ENCODE measurements at regions not wholly inside any gene's neighbourhood (a gene's known extent, or its start where the extent isn't known, plus 50 kb on each side); places are given as distances from the start of the nearest gene placed in this dataset.

DNA sequence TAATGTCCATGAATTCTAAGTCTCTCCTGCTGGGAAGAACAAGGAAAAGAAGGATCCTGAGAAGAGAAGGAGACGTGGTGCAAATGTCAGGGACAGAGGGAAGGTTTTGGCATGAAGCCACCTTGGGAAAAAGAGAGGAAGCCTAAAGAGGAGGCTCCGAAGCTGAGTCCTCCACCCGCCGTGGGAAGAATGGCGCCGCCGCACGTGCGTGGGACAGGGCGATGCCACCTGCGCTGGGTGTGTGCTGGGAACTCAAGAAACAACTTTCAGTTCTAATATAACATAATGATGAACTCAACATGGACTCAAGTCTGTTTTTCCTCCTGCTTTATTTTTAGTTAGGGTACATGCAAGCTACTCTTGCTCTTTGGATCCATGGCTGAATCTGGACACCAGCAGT is 362.3 kb upstream of the RUNX1 start:
- no peaks in the 10 kb centered on the region for H3K9me3 ChIP-seq (ENCODE audit: control insufficient read depth, insufficient read depth, low read depth, low read length)
- no peaks in the 10 kb centered on the region for H3K36me3 ChIP-seq (ENCODE audit: control insufficient read depth, insufficient read depth, low read length)
- H3K9ac ChIP-seq (ENCODE audit: low read length) = no peak overlapping the region
- H3K4me1 ChIP-seq (ENCODE audit: control insufficient read depth, insufficient read depth, low read length) = peaks cover 12% of the 10 kb centered on the region
- H3K27me3 ChIP-seq (ENCODE audit: control insufficient read depth, insufficient read depth, low read length) = no peaks in the 10 kb centered on the region
- no peak overlapping the region for H3K27ac ChIP-seq (ENCODE audit: low read depth, low read length)
- no peak overlapping the region for H3K4me3 ChIP-seq (ENCODE audit: low read depth, low read length)

DNA sequence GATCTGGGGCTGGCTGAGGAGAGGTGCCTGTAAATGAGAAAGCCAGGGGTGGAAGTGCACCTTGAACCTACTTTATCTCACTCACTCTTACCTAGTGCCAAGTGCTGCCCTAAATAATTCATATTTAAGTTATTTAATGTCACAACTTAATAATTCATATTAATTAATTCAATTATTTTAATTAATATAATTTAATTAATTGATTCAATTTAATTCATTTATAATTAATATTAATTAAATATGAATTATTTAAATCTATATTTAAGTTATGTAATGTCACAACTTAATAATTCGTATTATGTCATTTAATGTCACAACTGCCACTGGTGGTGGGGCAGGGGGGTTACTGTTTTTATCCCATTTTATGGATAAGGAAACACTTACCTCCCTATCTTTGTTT is 361.6 kb upstream of the RUNX1 start:
- Histone ChIP-seq H3K4me3 (ENCODE audit: low read depth, low read length) (no peak overlapping the region), H3K27me3 (ENCODE audit: control insufficient read depth, insufficient read depth, low read length) (no peaks in the 10 kb centered on the region), H3K27ac (ENCODE audit: low read depth, low read length) (no peak overlapping the region), H3K9me3 (ENCODE audit: control insufficient read depth, insufficient read depth, low read depth, low read length) (no peaks in the 10 kb centered on the region), H3K36me3 (ENCODE audit: control insufficient read depth, insufficient read depth, low read length) (no peaks in the 10 kb centered on the region), H3K4me1 (ENCODE audit: control insufficient read depth, insufficient read depth, low read length) (peaks cover 13% of the 10 kb centered on the region), H3K9ac (ENCODE audit: low read length) (no peak overlapping the region)

DNA sequence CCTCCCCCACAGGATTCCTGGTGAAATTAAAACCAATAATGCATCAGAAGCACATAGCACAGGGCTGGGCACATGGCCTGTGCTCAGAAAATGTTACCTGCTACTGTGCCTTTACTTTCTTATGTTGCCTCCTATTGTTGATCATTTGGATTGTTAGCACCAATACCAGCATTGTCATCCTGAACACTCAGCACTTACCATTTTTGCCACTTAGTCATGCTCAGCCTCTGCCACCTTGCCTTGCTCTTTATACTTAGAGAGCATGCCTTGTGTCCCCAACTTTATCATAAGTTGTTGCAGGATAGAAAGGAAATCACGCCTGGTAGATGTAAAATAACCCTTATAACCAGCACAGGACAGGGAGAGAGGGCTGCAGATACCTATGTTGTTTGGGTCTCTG is 361.0 kb upstream of the RUNX1 start:
- no peak overlapping the region for H3K9ac ChIP-seq (ENCODE audit: low read length)
- H3K4me1 ChIP-seq (ENCODE audit: control insufficient read depth, insufficient read depth, low read length) = peaks cover 13% of the 10 kb centered on the region
- H3K27ac ChIP-seq (ENCODE audit: low read depth, low read length) = no peak overlapping the region
- H3K36me3 ChIP-seq (ENCODE audit: control insufficient read depth, insufficient read depth, low read length) = no peaks in the 10 kb centered on the region
- H3K4me3 ChIP-seq (ENCODE audit: low read depth, low read length) = no peak overlapping the region
- H3K27me3 ChIP-seq (ENCODE audit: control insufficient read depth, insufficient read depth, low read length) = no peaks in the 10 kb centered on the region
- no peaks in the 10 kb centered on the region for H3K9me3 ChIP-seq (ENCODE audit: control insufficient read depth, insufficient read depth, low read depth, low read length)

DNA sequence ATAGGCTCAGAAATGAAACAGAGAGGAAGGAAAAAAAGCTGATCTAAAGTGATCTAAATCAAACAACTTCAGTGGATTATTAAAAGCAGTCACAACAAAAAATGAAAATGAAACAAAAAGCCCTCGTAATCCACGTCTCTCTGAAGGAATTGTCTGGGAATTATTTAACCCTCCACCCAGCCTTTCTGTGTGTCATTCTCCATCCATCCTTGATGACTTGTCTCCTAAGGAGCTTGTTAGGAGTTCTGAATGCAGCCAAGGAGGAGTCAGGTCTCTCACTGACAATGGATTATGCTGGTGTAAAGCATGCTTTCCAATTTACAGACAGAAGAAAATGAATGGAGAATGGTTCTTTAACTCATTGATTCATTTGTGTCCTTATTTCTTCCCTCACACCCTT is 359.3 kb upstream of the RUNX1 start:
- no peaks in the 10 kb centered on the region for H3K9me3 ChIP-seq (ENCODE audit: control insufficient read depth, insufficient read depth, low read depth, low read length)
- H3K4me3 ChIP-seq (ENCODE audit: low read depth, low read length) = no peak overlapping the region
- H3K27me3 ChIP-seq (ENCODE audit: control insufficient read depth, insufficient read depth, low read length) = no peaks in the 10 kb centered on the region
- peaks cover 17% of the 10 kb centered on the region for H3K4me1 ChIP-seq (ENCODE audit: control insufficient read depth, insufficient read depth, low read length)
- H3K27ac ChIP-seq (ENCODE audit: low read depth, low read length) = no peak overlapping the region
- H3K9ac ChIP-seq (ENCODE audit: low read length) = no peak overlapping the region
- H3K36me3 ChIP-seq (ENCODE audit: control insufficient read depth, insufficient read depth, low read length) = no peaks in the 10 kb centered on the region

DNA sequence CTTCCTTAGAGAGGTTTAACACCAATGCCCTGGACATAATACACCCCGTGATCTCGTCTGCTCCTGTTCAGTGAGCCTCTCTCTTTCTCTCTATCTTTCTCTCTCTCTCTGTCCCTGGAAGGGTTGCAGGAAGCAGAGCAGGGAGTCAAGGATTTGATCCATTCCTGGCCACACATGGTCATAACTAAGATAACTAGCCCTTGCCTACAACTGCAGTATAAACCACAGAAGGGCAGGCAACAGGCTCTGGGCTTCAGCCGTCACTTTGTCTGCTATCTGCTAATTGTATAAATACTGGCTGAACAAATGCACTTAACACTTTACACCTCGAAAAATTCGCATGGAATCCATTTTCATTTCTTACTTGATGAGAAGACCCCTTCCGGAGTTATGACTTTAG is 357.5 kb upstream of the RUNX1 start:
- Histone ChIP-seq H3K4me1 (ENCODE audit: control insufficient read depth, insufficient read depth, low read length) (peaks cover 17% of the 10 kb centered on the region), H3K9ac (ENCODE audit: low read length) (no peak overlapping the region), H3K27me3 (ENCODE audit: control insufficient read depth, insufficient read depth, low read length) (no peaks in the 10 kb centered on the region), H3K9me3 (ENCODE audit: control insufficient read depth, insufficient read depth, low read depth, low read length) (no peaks in the 10 kb centered on the region), H3K36me3 (ENCODE audit: control insufficient read depth, insufficient read depth, low read length) (no peaks in the 10 kb centered on the region), H3K27ac (ENCODE audit: low read depth, low read length) (no peak overlapping the region), H3K4me3 (ENCODE audit: low read depth, low read length) (no peak overlapping the region)

DNA sequence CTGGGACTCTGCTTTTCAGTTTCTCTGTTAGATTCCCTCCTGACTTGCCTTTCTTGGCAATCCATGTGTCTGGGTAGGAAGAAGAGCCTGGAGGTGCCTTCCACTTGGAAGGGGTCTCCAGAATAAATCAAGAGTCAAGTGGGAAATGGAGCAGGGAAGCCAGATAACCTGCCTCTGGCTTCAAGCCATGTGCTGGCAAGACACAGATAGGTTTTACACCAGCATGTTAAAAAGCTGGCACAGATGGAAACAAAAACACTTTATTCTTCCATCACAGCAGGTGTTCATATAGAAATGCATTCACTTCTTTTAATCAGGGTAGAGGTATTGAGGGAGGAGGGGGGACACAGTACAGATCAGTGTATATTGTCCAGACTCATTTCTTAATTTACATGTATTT is 356.9 kb upstream of the RUNX1 start:
- no peak overlapping the region for H3K4me3 ChIP-seq (ENCODE audit: low read depth, low read length)
- no peak overlapping the region for H3K27ac ChIP-seq (ENCODE audit: low read depth, low read length)
- H3K27me3 ChIP-seq (ENCODE audit: control insufficient read depth, insufficient read depth, low read length) = no peaks in the 10 kb centered on the region
- no peaks in the 10 kb centered on the region for H3K9me3 ChIP-seq (ENCODE audit: control insufficient read depth, insufficient read depth, low read depth, low read length)
- H3K36me3 ChIP-seq (ENCODE audit: control insufficient read depth, insufficient read depth, low read length) = no peaks in the 10 kb centered on the region
- H3K4me1 ChIP-seq (ENCODE audit: control insufficient read depth, insufficient read depth, low read length) = peaks cover 17% of the 10 kb centered on the region
- H3K9ac ChIP-seq (ENCODE audit: low read length) = no peak overlapping the region

DNA sequence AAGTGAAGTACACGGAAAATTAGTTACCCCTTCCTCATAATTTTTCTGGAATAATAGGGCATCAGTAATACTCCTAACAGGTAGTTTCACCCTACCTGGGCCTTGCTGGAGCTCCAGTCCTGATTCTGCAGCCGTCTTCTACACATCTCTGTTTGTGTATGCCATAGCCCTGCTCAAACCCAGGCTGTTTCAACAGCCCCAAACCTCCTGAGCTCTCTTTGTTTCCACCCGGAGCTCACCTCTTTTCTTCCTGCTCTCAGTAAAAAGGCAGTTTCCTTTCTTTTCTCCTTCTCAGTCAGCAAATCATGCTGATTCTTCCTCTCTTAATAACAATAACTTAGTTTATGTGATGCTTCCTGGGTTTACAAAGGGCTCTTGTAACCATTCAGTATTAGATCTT is 355.1 kb upstream of the RUNX1 start:
- no peaks in the 10 kb centered on the region for H3K36me3 ChIP-seq (ENCODE audit: control insufficient read depth, insufficient read depth, low read length)
- no peaks in the 10 kb centered on the region for H3K27me3 ChIP-seq (ENCODE audit: control insufficient read depth, insufficient read depth, low read length)
- H3K9me3 ChIP-seq (ENCODE audit: control insufficient read depth, insufficient read depth, low read depth, low read length) = no peaks in the 10 kb centered on the region
- H3K4me1 ChIP-seq (ENCODE audit: control insufficient read depth, insufficient read depth, low read length) = peaks cover 17% of the 10 kb centered on the region
- H3K9ac ChIP-seq (ENCODE audit: low read length) = no peak overlapping the region
- H3K4me3 ChIP-seq (ENCODE audit: low read depth, low read length) = no peak overlapping the region
- no peak overlapping the region for H3K27ac ChIP-seq (ENCODE audit: low read depth, low read length)

DNA sequence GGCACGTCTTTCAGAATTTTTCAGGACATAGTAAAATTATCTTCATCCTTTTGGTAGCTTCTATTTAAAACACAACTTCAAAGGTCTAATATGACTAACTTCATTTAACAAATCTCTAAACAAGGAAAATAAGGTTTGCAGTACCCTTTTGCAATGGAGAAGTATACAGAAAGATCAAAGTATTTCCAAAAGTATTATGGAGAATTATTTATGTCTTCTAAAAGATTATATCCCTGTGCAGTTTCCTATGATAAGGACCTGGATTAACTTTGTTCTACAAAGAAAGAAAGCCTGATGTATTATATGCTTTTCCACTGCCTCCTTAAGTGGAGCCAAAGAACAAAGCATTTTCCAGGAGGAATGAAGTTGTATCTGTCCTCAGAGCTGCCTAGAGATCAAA is 353.0 kb upstream of the RUNX1 start:
- Histone ChIP-seq H3K27ac (ENCODE audit: low read depth, low read length) (no peak overlapping the region), H3K9ac (ENCODE audit: low read length) (no peak overlapping the region), H3K9me3 (ENCODE audit: control insufficient read depth, insufficient read depth, low read depth, low read length) (no peaks in the 10 kb centered on the region), H3K4me1 (ENCODE audit: control insufficient read depth, insufficient read depth, low read length) (peaks cover 25% of the 10 kb centered on the region), H3K4me3 (ENCODE audit: low read depth, low read length) (no peak overlapping the region), H3K27me3 (ENCODE audit: control insufficient read depth, insufficient read depth, low read length) (no peaks in the 10 kb centered on the region), H3K36me3 (ENCODE audit: control insufficient read depth, insufficient read depth, low read length) (no peaks in the 10 kb centered on the region)

DNA sequence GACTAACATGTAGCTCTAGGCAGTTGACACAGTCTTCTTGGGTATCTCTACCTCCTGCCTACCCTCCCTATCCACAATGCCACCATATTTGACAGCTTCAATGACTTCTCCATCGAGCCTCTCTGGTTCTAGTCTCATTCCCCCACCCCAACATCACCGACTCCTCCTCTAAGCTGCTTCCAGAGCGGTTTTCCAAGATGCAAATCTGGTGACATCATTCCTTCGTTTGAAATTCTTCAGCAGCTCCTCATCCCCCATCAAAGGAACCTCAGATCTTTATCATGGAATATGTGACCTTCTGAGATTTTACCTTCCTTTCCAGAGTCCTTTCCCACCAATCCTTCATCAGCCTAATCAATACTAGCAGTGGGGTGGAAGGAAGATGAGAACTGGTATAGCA is 352.4 kb upstream of the RUNX1 start:
- Histone ChIP-seq H3K27ac (ENCODE audit: low read depth, low read length) (no peak overlapping the region), H3K9ac (ENCODE audit: low read length) (no peak overlapping the region), H3K4me1 (ENCODE audit: control insufficient read depth, insufficient read depth, low read length) (peaks cover 23% of the 10 kb centered on the region), H3K36me3 (ENCODE audit: control insufficient read depth, insufficient read depth, low read length) (no peaks in the 10 kb centered on the region), H3K4me3 (ENCODE audit: low read depth, low read length) (no peak overlapping the region), H3K9me3 (ENCODE audit: control insufficient read depth, insufficient read depth, low read depth, low read length) (no peaks in the 10 kb centered on the region), H3K27me3 (ENCODE audit: control insufficient read depth, insufficient read depth, low read length) (no peaks in the 10 kb centered on the region)

DNA sequence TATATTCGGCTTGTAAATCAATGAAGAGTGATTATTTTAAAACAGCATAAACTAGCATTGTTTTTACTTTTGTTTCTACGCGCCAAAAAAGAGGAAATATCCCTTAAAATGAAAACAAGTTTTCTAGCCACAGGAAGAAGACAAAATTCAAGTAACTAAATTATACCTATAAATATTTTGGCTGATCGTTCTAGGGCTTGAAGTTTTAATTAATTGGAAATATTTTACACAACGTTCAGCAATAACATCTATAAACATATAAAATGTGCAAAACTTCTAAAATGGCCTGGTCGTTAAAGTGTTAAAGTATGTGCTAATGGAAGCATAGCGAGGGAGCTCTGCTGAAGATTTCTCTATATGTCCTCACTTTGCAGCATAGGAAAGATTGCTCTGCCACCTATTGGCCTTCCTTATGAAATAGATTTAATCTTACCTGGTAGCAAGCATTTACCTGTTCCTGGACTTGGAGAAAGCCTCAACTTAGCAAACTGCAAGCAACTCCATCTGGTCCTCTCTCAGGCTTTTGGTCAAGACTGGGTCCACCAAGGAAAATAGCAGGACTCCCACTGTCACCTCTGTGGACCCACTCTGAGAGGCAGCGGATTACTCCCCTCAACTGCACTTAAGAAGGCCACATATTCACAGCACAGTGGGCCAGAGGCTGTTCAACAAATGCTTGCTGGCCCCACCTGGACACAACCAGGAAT is 351.3 kb upstream of the RUNX1 start:
- H3K9me3 ChIP-seq (ENCODE audit: control insufficient read depth, insufficient read depth, low read depth, low read length) = no peaks in the 10 kb centered on the region
- no peaks in the 10 kb centered on the region for H3K27me3 ChIP-seq (ENCODE audit: control insufficient read depth, insufficient read depth, low read length)
- H3K9ac ChIP-seq (ENCODE audit: low read length) = no peak overlapping the region
- no peaks in the 10 kb centered on the region for H3K36me3 ChIP-seq (ENCODE audit: control insufficient read depth, insufficient read depth, low read length)
- no peak overlapping the region for H3K27ac ChIP-seq (ENCODE audit: low read depth, low read length)
- H3K4me1 ChIP-seq (ENCODE audit: control insufficient read depth, insufficient read depth, low read length) = peaks cover 22% of the 10 kb centered on the region
- H3K4me3 ChIP-seq (ENCODE audit: low read depth, low read length) = no peak overlapping the region

DNA sequence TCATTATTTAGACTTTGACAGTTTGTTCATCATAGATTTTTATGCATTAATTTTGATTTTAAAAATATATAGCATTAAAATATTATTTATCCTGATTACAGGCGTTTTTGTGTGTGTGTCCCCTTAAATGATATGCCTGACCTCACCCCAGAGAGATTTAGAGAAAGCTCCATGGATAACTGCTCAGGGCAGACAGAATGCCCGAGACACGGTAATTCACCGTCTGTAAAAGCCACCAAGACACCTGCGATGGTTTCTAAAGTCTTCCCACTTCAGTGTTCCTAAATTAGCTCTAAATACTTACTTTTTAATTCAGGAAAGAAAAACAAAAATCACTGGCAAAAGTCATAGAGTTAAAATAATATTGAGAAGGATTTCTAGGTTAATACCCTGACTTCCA is 350.6 kb upstream of the RUNX1 start:
- H3K36me3 ChIP-seq (ENCODE audit: control insufficient read depth, insufficient read depth, low read length) = no peaks in the 10 kb centered on the region
- no peak overlapping the region for H3K9ac ChIP-seq (ENCODE audit: low read length)
- H3K9me3 ChIP-seq (ENCODE audit: control insufficient read depth, insufficient read depth, low read depth, low read length) = no peaks in the 10 kb centered on the region
- H3K27ac ChIP-seq (ENCODE audit: low read depth, low read length) = no peak overlapping the region
- peaks cover 19% of the 10 kb centered on the region for H3K4me1 ChIP-seq (ENCODE audit: control insufficient read depth, insufficient read depth, low read length)
- no peaks in the 10 kb centered on the region for H3K27me3 ChIP-seq (ENCODE audit: control insufficient read depth, insufficient read depth, low read length)
- no peak overlapping the region for H3K4me3 ChIP-seq (ENCODE audit: low read depth, low read length)
